ENCODE measurements at regions not wholly inside any gene's neighbourhood (a gene's known extent, or its start where the extent isn't known, plus 50 kb on each side); places are given as distances from the start of the nearest gene placed in this dataset.

- no peak overlapping the region for H3K4me3 ChIP-seq (ENCODE audit: low read depth, poor library complexity, severe bottlenecking)
- WGBS, 2 donors = 52 to 60% methylated on average over 5 of the region's 5 CpGs
- no peak for DNase-seq (ENCODE audit: low spot score in 2 of 2)
- intact Hi-C loops (cut with DNase I; ENCODE audit: low total_unique reads) = no loop called here
- TF ChIP-seq POLR2A (IDR thresholded peaks at IDR 0.05) (no peak), CTCF (IDR thresholded peaks at IDR 0.05) (no peak)
Measured at GRCh38 chr2:234254783-234255521, 204.4 kb downstream of the SPP2 start.

GRCh38 chr2:234252772-234253171 is 202.3 kb downstream of the SPP2 start:
- intact Hi-C loops (cut with DNase I; ENCODE audit: low total_unique reads) = no loop called here
- no peak for DNase-seq (ENCODE audit: low spot score in 2 of 2)
- 43 to 55% methylated on average over 7 of the region's 7 CpGs for WGBS, 2 donors
- TF ChIP-seq POLR2A (IDR thresholded peaks at IDR 0.05) (no peak), CTCF (IDR thresholded peaks at IDR 0.05) (no peak)
- no peak overlapping the region for H3K4me3 ChIP-seq (ENCODE audit: low read depth, poor library complexity, severe bottlenecking)

GRCh38 chr2:234251326-234252271 is 201.1 kb downstream of the SPP2 start:
- intact Hi-C loops (cut with DNase I; ENCODE audit: low total_unique reads) = no loop called here
- 61 to 73% methylated on average over 8 of the region's 8 CpGs for WGBS, 2 donors
- peak in 1 of 2 donors; percentile 79 for DNase-seq (ENCODE audit: low spot score in 2 of 2)
- TF ChIP-seq POLR2A (IDR thresholded peaks at IDR 0.05) = no peak
- no peak for TF ChIP-seq CTCF (IDR thresholded peaks at IDR 0.05)
- H3K4me3 ChIP-seq (ENCODE audit: low read depth, poor library complexity, severe bottlenecking) = no peak overlapping the region

- TF ChIP-seq POLR2A (IDR thresholded peaks at IDR 0.05) (no peak), CTCF (IDR thresholded peaks at IDR 0.05) (no peak)
- intact Hi-C loops (cut with DNase I; ENCODE audit: low total_unique reads) = no loop called here
- WGBS, 2 donors = 25 to 31% methylated on average over 2 of the region's 2 CpGs
- DNase-seq (ENCODE audit: low spot score in 2 of 2) = no peak
- H3K4me3 ChIP-seq (ENCODE audit: low read depth, poor library complexity, severe bottlenecking) = no peak overlapping the region
Measured at GRCh38 chr2:234250926-234251325, 200.4 kb downstream of the SPP2 start.

GRCh38 chr2:234249873-234250272 is 199.4 kb downstream of the SPP2 start:
- DNase-seq (ENCODE audit: low spot score in 2 of 2) = no peak
- TF ChIP-seq POLR2A (IDR thresholded peaks at IDR 0.05) (no peak), CTCF (IDR thresholded peaks at IDR 0.05) (no peak)
- 33 to 45% methylated on average over 5 of the region's 5 CpGs for WGBS, 2 donors
- intact Hi-C loops (cut with DNase I; ENCODE audit: low total_unique reads) = no loop called here
- H3K4me3 ChIP-seq (ENCODE audit: low read depth, poor library complexity, severe bottlenecking) = no peak overlapping the region

Data from lower leg skin (tissue), 4 donors.